Subcutaneous abdominal adipose tissue (tissue), 5 donors: ENCODE measurements at regions not wholly inside any gene's neighbourhood (a gene's known extent, or its start where the extent isn't known, plus 50 kb on each side); places are given as distances from the start of the nearest gene placed in this dataset.

Experiments used
- H3K27ac ChIP-seq: one replicate; pipeline ENCODE4 v1.7.0; 2013; ENCODE audit warnings: low read depth, mild to moderate bottlenecking, inconsistent platforms, low read length, moderate library complexity
- H3K27me3 ChIP-seq, 5 donors: one replicate each; pipeline ENCODE4 v1.7.0; 2013; ENCODE audit warnings: low read length in 5 of 5, inconsistent platforms in 1 of 5; ENCODE audit not compliant: control insufficient read depth in 5 of 5, insufficient read depth in 4 of 5
- H3K36me3 ChIP-seq, 5 donors: one replicate each; pipeline ENCODE4 v1.7.0; 2013; ENCODE audit warnings: low read length in 5 of 5; ENCODE audit not compliant: control insufficient read depth in 5 of 5, insufficient read depth in 5 of 5
- H3K4me1 ChIP-seq, 5 donors: one replicate each; pipeline ENCODE4 v1.7.0; 2013; ENCODE audit warnings: low read length in 5 of 5, mild to moderate bottlenecking in 3 of 5, moderate library complexity in 1 of 5; ENCODE audit not compliant: control insufficient read depth in 5 of 5, insufficient read depth in 5 of 5
- H3K4me3 ChIP-seq, 5 donors: one replicate each; pipeline ENCODE4 v1.7.0; 2013; ENCODE audit warnings: low read length in 5 of 5, low read depth in 1 of 5
- H3K9ac ChIP-seq, 5 donors: one replicate each; pipeline ENCODE4 v1.7.0; 2013; ENCODE audit warnings: low read length in 5 of 5, mild to moderate bottlenecking in 4 of 5, moderate library complexity in 3 of 5
- H3K9me3 ChIP-seq, 5 donors: one replicate each; pipeline ENCODE4 v1.7.0; 2013; ENCODE audit warnings: low read length in 5 of 5; ENCODE audit not compliant: control insufficient read depth in 5 of 5
- donor health status: healthy.
- donor health status: healthy.
- donor health status: healthy.
- donor health status: healthy.
- donor health status: healthy.

- Histone ChIP-seq H3K27me3 (no peaks in the 10 kb centered on the region), H3K4me1 (no peaks in the 10 kb centered on the region), H3K36me3 (no peaks in the 10 kb centered on the region), H3K9ac (no peak overlapping the region), H3K27ac (no peak overlapping the region), H3K4me3 (no peak overlapping the region), H3K9me3 (no peaks in the 10 kb centered on the region)
Observed at GRCh38 chr16:59238246-59238645, 504.1 kb upstream of the GOT2 start.

- H3K9ac ChIP-seq: no peak overlapping the region
- H3K9me3 ChIP-seq: no peaks in the 10 kb centered on the region
- H3K27me3 ChIP-seq: no peaks in the 10 kb centered on the region
- H3K27ac ChIP-seq: no peak overlapping the region
- H3K4me1 ChIP-seq: no peaks in the 10 kb centered on the region
- no peak overlapping the region for H3K4me3 ChIP-seq
- H3K36me3 ChIP-seq: no peaks in the 10 kb centered on the region
Observed at GRCh38 chr16:59236804-59237458, 502.8 kb upstream of the GOT2 start.

- H3K36me3 ChIP-seq: no peaks in the 10 kb centered on the region
- H3K27ac ChIP-seq: no peak overlapping the region
- H3K27me3 ChIP-seq: no peaks in the 10 kb centered on the region
- no peak overlapping the region for H3K9ac ChIP-seq
- H3K4me3 ChIP-seq: no peak overlapping the region
- no peaks in the 10 kb centered on the region for H3K4me1 ChIP-seq
- H3K9me3 ChIP-seq: no peaks in the 10 kb centered on the region
Observed at GRCh38 chr16:59224401-59224800, 490.3 kb upstream of the GOT2 start.

- H3K36me3 ChIP-seq: no peaks in the 10 kb centered on the region
- H3K4me3 ChIP-seq: no peak overlapping the region
- no peaks in the 10 kb centered on the region for H3K4me1 ChIP-seq
- H3K9me3 ChIP-seq: no peaks in the 10 kb centered on the region
- H3K27me3 ChIP-seq: no peaks in the 10 kb centered on the region
- H3K27ac ChIP-seq: no peak overlapping the region
- H3K9ac ChIP-seq: no peak overlapping the region
Observed at GRCh38 chr16:59220011-59220410, 485.9 kb upstream of the GOT2 start.

- Histone ChIP-seq H3K4me1 (peaks cover 0 to 4% (median under 1%) of the 10 kb centered on the region in 5 donors), H3K27me3 (no peaks in the 10 kb centered on the region), H3K9me3 (no peaks in the 10 kb centered on the region), H3K9ac (no peak overlapping the region), H3K36me3 (no peaks in the 10 kb centered on the region), H3K4me3 (no peak overlapping the region), H3K27ac (no peak overlapping the region)
Observed at GRCh38 chr16:59216291-59216690, 482.2 kb upstream of the GOT2 start.

- Histone ChIP-seq H3K4me1 (peaks cover 0 to 12% (median 9%) of the 10 kb centered on the region in 5 donors), H3K9ac (no peak overlapping the region), H3K36me3 (no peaks in the 10 kb centered on the region), H3K27me3 (no peaks in the 10 kb centered on the region), H3K9me3 (no peaks in the 10 kb centered on the region), H3K27ac (no peak overlapping the region), H3K4me3 (no peak overlapping the region)
Observed at GRCh38 chr16:59214455-59214854, 480.3 kb upstream of the GOT2 start.

GRCh38 chr16:59213952-59214351, 479.8 kb upstream of the GOT2 start:
- no peaks in the 10 kb centered on the region for H3K9me3 ChIP-seq
- no peak overlapping the region for H3K4me3 ChIP-seq
- no peaks in the 10 kb centered on the region for H3K36me3 ChIP-seq
- H3K4me1 ChIP-seq: peaks cover 0 to 12% (median 9%) of the 10 kb centered on the region in 5 donors
- no peaks in the 10 kb centered on the region for H3K27me3 ChIP-seq
- H3K9ac ChIP-seq: no peak overlapping the region
- H3K27ac ChIP-seq: no peak overlapping the region

GRCh38 chr16:59212492-59213024, 478.4 kb upstream of the GOT2 start:
- Histone ChIP-seq H3K9ac (no peak overlapping the region), H3K4me1 (peaks cover 0 to 12% (median 9%) of the 10 kb centered on the region in 5 donors), H3K4me3 (no peak overlapping the region), H3K9me3 (no peaks in the 10 kb centered on the region), H3K36me3 (no peaks in the 10 kb centered on the region), H3K27me3 (no peaks in the 10 kb centered on the region), H3K27ac (no peak overlapping the region)

- Histone ChIP-seq H3K4me1 (peaks cover 0 to 12% (median 9%) of the 10 kb centered on the region in 5 donors), H3K27ac (no peak overlapping the region), H3K27me3 (no peaks in the 10 kb centered on the region), H3K9ac (no peak overlapping the region), H3K9me3 (no peaks in the 10 kb centered on the region), H3K36me3 (no peaks in the 10 kb centered on the region), H3K4me3 (peak overlapping the region in 1 of 5 donors; percentile 22)
Observed at GRCh38 chr16:59210955-59211541, 476.9 kb upstream of the GOT2 start.

- H3K4me3 ChIP-seq: no peak overlapping the region
- H3K27me3 ChIP-seq: no peaks in the 10 kb centered on the region
- H3K9ac ChIP-seq: no peak overlapping the region
- no peaks in the 10 kb centered on the region for H3K4me1 ChIP-seq
- H3K36me3 ChIP-seq: no peaks in the 10 kb centered on the region
- H3K9me3 ChIP-seq: no peaks in the 10 kb centered on the region
- no peak overlapping the region for H3K27ac ChIP-seq
Observed at GRCh38 chr16:59205403-59205802, 471.3 kb upstream of the GOT2 start.
